Endodermal cell (in vitro differentiated cells): ENCODE measurements at regions not wholly inside any gene's neighbourhood (a gene's known extent, or its start where the extent isn't known, plus 50 kb on each side); places are given as distances from the start of the nearest gene placed in this dataset.

ENCODE experiments used
- DNase-seq: peaks from one replicate; pipeline ENCODE4 v3.0.0-alpha.2; 2017
- H3K27ac ChIP-seq: 2 replicates; pipeline ENCODE4 v1.5.1; 2013; ENCODE audit warnings: mild to moderate bottlenecking, low read depth, low read length, moderate library complexity
- H3K27me3 ChIP-seq: 2 replicates; pipeline ENCODE4 v1.6.1; 2013; ENCODE audit warnings: mild to moderate bottlenecking, low read length, moderate library complexity; ENCODE audit not compliant: insufficient read depth, control insufficient read depth, poor library complexity, severe bottlenecking
- H3K36me3 ChIP-seq: 2 replicates; pipeline ENCODE4 v1.7.0; 2013; ENCODE audit warnings: mild to moderate bottlenecking, low read length, moderate library complexity; ENCODE audit not compliant: control insufficient read depth, insufficient read depth
- H3K4me1 ChIP-seq: one replicate; pipeline ENCODE4 v1.7.0; 2013; ENCODE audit warnings: low read length; ENCODE audit not compliant: control insufficient read depth, insufficient read depth
- H3K4me3 ChIP-seq: 2 replicates; pipeline ENCODE4 v1.5.1; 2013; ENCODE audit warnings: mild to moderate bottlenecking, low read length, moderate library complexity
- H3K9ac ChIP-seq: 2 replicates; pipeline ENCODE4 v1.6.1; 2013; ENCODE audit warnings: mild to moderate bottlenecking, low read length, moderate library complexity; ENCODE audit not compliant: poor library complexity, severe bottlenecking; ENCODE audit errors: extremely low read depth
- H3K9me3 ChIP-seq: 2 replicates; pipeline ENCODE4 v1.6.1; 2013; ENCODE audit warnings: mild to moderate bottlenecking, low read length, moderate library complexity; ENCODE audit not compliant: control insufficient read depth
- H3K27ac Mint-ChIP-seq: 2 replicates; pipeline ENCODE4 v1.8.0; 2020; ENCODE audit warnings: mixed read lengths
- H3K27me3 Mint-ChIP-seq: 2 replicates; pipeline ENCODE4 v1.8.0; 2021; ENCODE audit warnings: mild to moderate bottlenecking, mixed read lengths; ENCODE audit not compliant: insufficient read depth
- H3K36me3 Mint-ChIP-seq: 2 replicates; pipeline ENCODE4 v1.8.0; 2020; ENCODE audit warnings: low read depth, mixed read lengths
- H3K4me1 Mint-ChIP-seq: 2 replicates; pipeline ENCODE4 v1.8.0; 2020; ENCODE audit warnings: mixed read lengths
- H3K4me3 Mint-ChIP-seq: 2 replicates; pipeline ENCODE4 v1.8.0; 2020; ENCODE audit warnings: mild to moderate bottlenecking, moderate library complexity, mixed read lengths
- H3K9me3 Mint-ChIP-seq: 2 replicates; pipeline ENCODE4 v1.8.0; 2020; ENCODE audit warnings: mild to moderate bottlenecking, mixed read lengths
- CTCF ChIP-seq: fragments of 200-600 bp; sonication (generic); conservative IDR thresholded peaks from 2 replicates; pipeline ENCODE4 v1.5.0; 2021; ENCODE audit warnings: antibody characterized with exemption, mild to moderate bottlenecking
- WGBS, 2 experiments: methylation state at CpG; one replicate each; pipeline versions ENCODE4 v1.1.5 to v1.1.7; 2013; ENCODE audit warnings: missing lambda C conversion rate in 2 of 2, mixed read lengths in 1 of 2; ENCODE audit not compliant: insufficient coverage in 1 of 2, insufficient read length in 1 of 2; 5-methylcytosine and 5-hydroxymethylcytosine counted together

GRCh38 chr13:50549221-50549942 lies 294.1 kb downstream of the DLEU7 start:
- Mint-ChIP-seq H3K9me3 (no peaks in the 10 kb centered on the region), H3K27me3 (peaks cover 18% of the 10 kb centered on the region), H3K27ac (no peak overlapping the region), H3K4me3 (no peak overlapping the region), H3K36me3 (no peaks in the 10 kb centered on the region), H3K4me1 (peaks cover 10% of the 10 kb centered on the region)
- Histone ChIP-seq H3K36me3 (no peaks in the 10 kb centered on the region), H3K4me1 (no peaks in the 10 kb centered on the region), H3K4me3 (no peak overlapping the region), H3K27me3 (peaks cover 5% of the 10 kb centered on the region), H3K27ac (no peak overlapping the region), H3K9ac (no peak overlapping the region), H3K9me3 (no peaks in the 10 kb centered on the region)
- no peak for DNase-seq
- TF ChIP-seq CTCF = no peak
- WGBS, 2 experiments = 89 to 94% methylated on average over 3 to 4 of the region's 4 CpGs

- H3K36me3 Mint-ChIP-seq = no peaks in the 10 kb centered on the region
These were observed 293.3 kb downstream of the DLEU7 start for GRCh38 chr13:50550151-50550550.

GRCh38 chr13:50552424-50552966 lies 291.0 kb downstream of the DLEU7 start:
- no peak for TF ChIP-seq CTCF
- H3K9ac ChIP-seq = no peak overlapping the region
- peaks cover 18% of the 10 kb centered on the region for H3K27me3 Mint-ChIP-seq
- no peak overlapping the region for H3K27ac Mint-ChIP-seq
- H3K4me3 ChIP-seq = no peak overlapping the region
- peaks cover 5% of the 10 kb centered on the region for H3K27me3 ChIP-seq
- no peaks in the 10 kb centered on the region for H3K36me3 Mint-ChIP-seq
- H3K36me3 ChIP-seq = no peaks in the 10 kb centered on the region
- H3K9me3 ChIP-seq = no peaks in the 10 kb centered on the region
- no peak overlapping the region for H3K4me3 Mint-ChIP-seq
- no peak for DNase-seq
- H3K27ac ChIP-seq = no peak overlapping the region
- no peaks in the 10 kb centered on the region for H3K4me1 ChIP-seq
- H3K9me3 Mint-ChIP-seq = no peaks in the 10 kb centered on the region
- 100% methylated on average over 1 of the region's 1 CpG; no CpG with 5 or more reads in 1 of the 2 experiments for WGBS, 2 experiments
- H3K4me1 Mint-ChIP-seq = peaks cover 10% of the 10 kb centered on the region

More at GRCh38 chr13:50550151-50550550, 293.3 kb downstream of the DLEU7 start:
- H3K4me1 Mint-ChIP-seq = peaks cover 10% of the 10 kb centered on the region
- H3K36me3 ChIP-seq = no peaks in the 10 kb centered on the region
- H3K27ac ChIP-seq = no peak overlapping the region
- H3K27me3 Mint-ChIP-seq = peaks cover 18% of the 10 kb centered on the region
- H3K9me3 Mint-ChIP-seq = no peaks in the 10 kb centered on the region
- no peak for TF ChIP-seq CTCF
- no peak overlapping the region for H3K27ac Mint-ChIP-seq
- H3K4me3 ChIP-seq = no peak overlapping the region
- no peak overlapping the region for H3K9ac ChIP-seq
- H3K4me3 Mint-ChIP-seq = no peak overlapping the region
- peaks cover 5% of the 10 kb centered on the region for H3K27me3 ChIP-seq
- WGBS, 2 experiments = no CpG with 5 or more reads among the region's 1 CpG
- no peaks in the 10 kb centered on the region for H3K4me1 ChIP-seq
- H3K9me3 ChIP-seq = no peaks in the 10 kb centered on the region
- no peak for DNase-seq
